Mammary epithelial cell (primary cell): ENCODE measurements at regions not wholly inside any gene's neighbourhood (a gene's known extent, or its start where the extent isn't known, plus 50 kb on each side); places are given as distances from the start of the nearest gene placed in this dataset.

Experiments used
- EZH2 ChIP-seq: IDR thresholded peaks from 2 replicates; pipeline ENCODE4 v1.6.1; 2012; ENCODE audit warnings: low read length, inconsistent platforms, borderline replicate concordance
- TF ChIP-seq, protein P1 (sequence below), 2 donors: IDR thresholded peaks in 1 of 2; conservative IDR thresholded peaks in 1 of 2; 2 replicates each; pipeline ENCODE4 v1.5.1; 2011 to 2012; ENCODE audit warnings: inconsistent platforms in 2 of 2, low read length in 2 of 2, mild to moderate bottlenecking in 2 of 2, control low read depth in 1 of 2, low read depth in 1 of 2; ENCODE audit not compliant: insufficient read depth in 1 of 2; ENCODE audit errors: extremely low read depth in 1 of 2

GRCh38 chr1:238552271-238552670, 661.5 kb upstream of the ZP4 start:
- no peak for TF ChIP-seq EZH2
- TF ChIP-seq, protein P1, sequence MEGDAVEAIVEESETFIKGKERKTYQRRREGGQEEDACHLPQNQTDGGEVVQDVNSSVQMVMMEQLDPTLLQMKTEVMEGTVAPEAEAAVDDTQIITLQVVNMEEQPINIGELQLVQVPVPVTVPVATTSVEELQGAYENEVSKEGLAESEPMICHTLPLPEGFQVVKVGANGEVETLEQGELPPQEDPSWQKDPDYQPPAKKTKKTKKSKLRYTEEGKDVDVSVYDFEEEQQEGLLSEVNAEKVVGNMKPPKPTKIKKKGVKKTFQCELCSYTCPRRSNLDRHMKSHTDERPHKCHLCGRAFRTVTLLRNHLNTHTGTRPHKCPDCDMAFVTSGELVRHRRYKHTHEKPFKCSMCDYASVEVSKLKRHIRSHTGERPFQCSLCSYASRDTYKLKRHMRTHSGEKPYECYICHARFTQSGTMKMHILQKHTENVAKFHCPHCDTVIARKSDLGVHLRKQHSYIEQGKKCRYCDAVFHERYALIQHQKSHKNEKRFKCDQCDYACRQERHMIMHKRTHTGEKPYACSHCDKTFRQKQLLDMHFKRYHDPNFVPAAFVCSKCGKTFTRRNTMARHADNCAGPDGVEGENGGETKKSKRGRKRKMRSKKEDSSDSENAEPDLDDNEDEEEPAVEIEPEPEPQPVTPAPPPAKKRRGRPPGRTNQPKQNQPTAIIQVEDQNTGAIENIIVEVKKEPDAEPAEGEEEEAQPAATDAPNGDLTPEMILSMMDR (conservative IDR thresholded peaks at IDR 0.05 in 1 of 2, IDR thresholded peaks at IDR 0.05 in 1 of 2; ENCODE audit: extremely low read depth in 1 of 2, insufficient read depth in 1 of 2, low read depth in 1 of 2, low read length in 2 of 2) = no peak
